GM18867 (cell line): ENCODE measurements at regions not wholly inside any gene's neighbourhood (a gene's known extent, or its start where the extent isn't known, plus 50 kb on each side); places are given as distances from the start of the nearest gene placed in this dataset.

ENCODE experiments used
- ATAC-seq: cut with Tn5 transposase; IDR thresholded peaks from one replicate; pipeline ENCODE4 v1.9.1; 2021; ENCODE audit warnings: mild to moderate bottlenecking, moderate library complexity; ENCODE audit not compliant: unreplicated experiment

DNA sequence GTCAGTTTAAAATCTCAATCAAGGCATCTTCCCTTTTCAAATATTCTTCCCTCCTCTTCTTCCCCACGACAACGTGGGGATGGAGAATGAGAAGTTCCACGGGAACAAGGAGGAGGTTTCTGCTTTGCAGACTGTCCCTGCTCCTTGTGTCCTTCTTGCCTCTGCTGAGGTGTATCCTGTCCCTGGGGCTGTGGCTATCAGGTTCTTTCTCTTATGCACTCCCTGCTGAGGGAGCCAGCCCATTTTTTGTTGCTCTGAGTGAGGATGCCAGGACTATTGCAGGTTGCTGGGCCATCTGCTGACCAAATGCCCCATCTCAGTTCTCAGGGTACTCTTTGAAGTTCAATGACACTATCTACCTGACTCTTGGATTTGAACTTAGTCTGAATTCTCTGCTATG is 533.6 kb downstream of the RNF144B start:
- no peak for ATAC-seq

DNA sequence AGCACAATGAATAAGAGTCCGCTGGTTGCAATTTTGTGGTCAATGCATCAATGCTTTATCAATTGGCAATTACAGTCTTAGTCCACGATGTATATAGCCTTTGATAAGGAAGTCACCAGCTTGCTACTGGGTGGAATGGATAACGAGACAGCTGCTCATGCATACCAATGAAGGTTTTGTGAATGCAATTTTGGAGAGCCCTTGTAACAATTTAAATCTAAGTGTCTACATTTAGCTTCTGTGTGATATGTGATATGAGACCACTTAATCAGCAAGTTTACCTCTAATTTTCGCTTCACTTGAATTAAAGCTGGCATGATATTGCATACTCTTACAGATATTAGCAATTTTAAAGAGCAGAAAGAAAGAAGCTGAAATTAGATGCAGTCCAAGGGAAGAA is 543.9 kb downstream of the RNF144B start:
- no peak for ATAC-seq

- ATAC-seq = no peak
Measured at GRCh38 chr6:18958146-18958545, 571.0 kb downstream of the RNF144B start.

GRCh38 chr6:18961566-18961965 is 574.4 kb downstream of the RNF144B start:
- ATAC-seq = no peak

DNA sequence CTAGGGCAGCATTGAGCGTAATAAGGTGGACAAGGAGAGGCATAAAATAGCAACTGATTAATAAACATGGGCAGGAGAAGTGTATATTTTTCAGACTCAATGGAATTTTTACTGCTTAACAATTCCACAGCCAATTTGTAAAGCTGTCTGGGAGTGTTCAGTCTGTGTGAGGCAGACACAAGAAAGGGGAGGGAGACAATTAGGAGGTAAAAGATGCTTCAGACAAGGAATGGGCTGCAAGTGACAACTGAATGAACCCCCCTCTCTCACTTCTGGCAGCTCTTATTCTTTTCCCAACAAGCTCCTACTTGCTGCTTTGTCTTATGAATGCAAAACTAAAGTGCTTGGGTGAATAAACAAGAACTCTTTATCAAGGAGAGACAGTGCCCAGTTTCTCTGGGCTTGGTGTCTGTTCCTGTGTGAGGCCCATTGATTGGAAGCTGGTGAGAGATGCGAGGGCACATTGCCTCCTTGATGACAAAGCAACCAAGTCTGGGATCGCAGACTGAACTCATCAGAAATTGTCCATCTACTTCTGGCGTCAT is 575.3 kb downstream of the RNF144B start:
- no peak for ATAC-seq

GRCh38 chr6:18963439-18963838 is 576.3 kb downstream of the RNF144B start:
- no peak for ATAC-seq

DNA sequence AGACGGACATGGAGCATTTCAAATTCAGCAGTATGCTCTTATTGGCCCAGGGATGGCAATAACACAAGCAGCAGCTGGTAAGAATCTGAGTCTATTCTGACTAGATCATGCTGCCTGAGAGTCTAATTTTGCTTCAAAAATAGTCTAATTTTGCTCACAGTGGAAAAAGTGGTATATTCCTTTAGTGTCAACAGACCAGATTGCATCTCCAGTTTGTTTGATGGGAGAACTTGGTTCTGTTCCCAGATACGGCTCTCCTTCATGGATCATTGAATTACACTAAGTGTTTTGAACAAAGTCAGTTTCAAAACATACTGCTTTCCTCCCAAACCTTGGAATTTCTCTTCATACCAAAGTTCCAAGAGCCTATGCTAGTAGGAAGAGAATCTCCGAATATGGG is 586.1 kb downstream of the RNF144B start:
- ATAC-seq = no peak

- ATAC-seq = no peak
Measured at GRCh38 chr6:18976091-18976490, 588.9 kb downstream of the RNF144B start.

DNA sequence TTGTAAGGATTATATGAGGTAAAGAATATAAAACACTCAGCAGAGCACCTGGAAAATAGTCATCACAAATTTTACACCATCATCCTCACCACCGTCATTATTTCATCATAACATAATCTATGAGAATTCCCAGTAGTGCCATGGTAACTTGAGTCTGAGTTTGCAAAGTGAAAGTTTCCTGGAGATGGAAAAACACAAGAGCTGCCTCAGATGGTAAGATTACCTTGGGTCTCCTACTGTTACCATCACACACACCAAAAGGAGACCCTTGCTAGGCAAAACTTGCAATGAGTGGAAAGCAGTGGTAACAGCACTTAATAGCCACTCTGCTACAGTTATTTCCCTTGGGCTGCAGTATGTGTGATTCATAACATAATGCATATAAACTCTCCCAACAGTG is 589.8 kb downstream of the RNF144B start:
- no peak for ATAC-seq

GRCh38 chr6:18978337-18979128 is 591.4 kb downstream of the RNF144B start:
- no peak for ATAC-seq

DNA sequence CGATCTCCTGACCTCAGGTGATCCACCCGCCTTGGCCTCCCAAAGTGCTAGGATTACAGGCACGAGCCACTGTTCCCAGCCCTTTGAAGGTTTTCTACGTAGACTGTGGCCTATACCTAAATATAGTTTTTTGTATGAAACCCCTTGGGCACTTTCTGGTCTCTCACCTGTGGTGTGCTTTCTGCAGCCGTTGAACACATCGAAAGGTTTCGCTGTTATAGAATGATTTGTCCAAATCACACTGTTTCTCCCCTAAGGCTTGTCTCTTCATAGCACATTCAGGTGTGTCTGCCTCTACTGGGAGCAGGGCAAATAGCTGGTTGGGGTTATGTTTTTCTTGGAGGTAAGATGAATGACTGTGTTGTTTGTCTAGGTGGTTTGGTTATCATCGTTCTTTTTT is 597.9 kb downstream of the RNF144B start:
- ATAC-seq = no peak

GRCh38 chr6:18985996-18986395 is 598.8 kb downstream of the RNF144B start:
- no peak for ATAC-seq

DNA sequence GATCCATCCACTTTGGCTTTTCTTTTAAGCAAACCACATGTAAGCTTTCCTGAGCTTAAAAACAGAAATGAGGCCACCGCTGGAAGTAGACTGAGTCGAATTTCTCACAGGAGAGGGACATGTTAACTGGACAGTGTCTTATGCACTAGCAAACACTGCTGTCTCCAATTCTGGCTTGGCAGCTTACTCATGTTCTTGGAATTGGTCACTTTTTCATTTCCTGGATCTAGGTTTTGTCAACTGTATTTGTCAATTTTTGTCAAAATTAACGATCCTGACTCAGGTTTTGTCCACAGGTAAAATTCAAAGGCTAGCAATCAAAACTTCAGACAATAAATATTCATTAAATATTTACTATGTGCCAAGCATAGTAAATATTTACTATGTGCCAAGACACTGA is 601.5 kb downstream of the RNF144B start:
- no peak for ATAC-seq

- ATAC-seq = peak; percentile 95
Measured at GRCh38 chr6:18990059-18990978, 603.2 kb downstream of the RNF144B start.

- ATAC-seq = peak; percentile 99
Measured at GRCh38 chr6:18997375-18997826, 610.3 kb downstream of the RNF144B start.

DNA sequence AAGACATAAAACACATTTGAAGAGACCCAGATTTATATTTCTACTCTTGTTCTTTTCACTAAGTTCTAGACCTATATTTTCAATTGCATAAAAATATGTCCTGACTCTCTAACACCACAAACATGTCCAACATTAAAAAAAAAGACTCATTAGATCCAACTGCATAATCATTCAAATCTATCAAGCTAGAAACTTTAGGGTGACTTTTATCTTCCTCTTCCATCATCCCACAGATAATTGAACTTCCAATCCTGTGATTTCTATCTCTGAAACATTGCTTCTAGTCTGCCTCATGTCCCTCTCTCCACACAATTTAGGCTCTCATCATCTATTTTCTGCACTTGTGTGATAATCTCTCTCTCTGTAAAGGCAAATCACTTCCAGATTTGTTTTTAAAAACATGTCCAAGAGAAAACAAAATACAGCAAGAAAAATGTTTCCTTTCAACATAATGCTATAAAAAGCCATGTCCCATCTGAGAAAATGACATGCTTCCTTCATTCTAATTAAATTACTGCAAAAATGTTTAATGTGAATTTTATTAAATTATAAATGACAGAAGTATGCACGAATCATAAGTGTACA is 615.9 kb downstream of the RNF144B start:
- ATAC-seq = no peak

DNA sequence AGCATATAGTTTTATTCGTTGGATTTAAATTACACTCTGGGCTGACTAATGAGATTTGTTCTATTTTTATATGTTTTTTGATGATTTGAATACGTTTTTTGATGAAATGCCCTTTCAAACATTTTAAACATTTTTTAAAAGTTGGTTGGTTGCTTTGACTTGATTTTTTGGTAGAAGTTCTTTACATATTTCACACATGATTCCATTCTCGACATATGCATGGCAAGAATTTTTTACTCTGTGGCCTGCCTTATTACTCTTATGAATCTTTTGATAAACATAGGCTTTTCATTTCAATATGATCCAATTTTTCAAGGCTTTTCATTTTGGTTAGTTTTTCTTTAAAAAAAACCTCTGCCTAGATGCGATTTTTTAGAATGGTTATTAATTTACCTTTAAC is 617.0 kb downstream of the RNF144B start:
- ATAC-seq = no peak

GRCh38 chr6:19009769-19010168 is 622.6 kb downstream of the RNF144B start:
- no peak for ATAC-seq

- no peak for ATAC-seq
Measured at GRCh38 chr6:19013026-19013705, 626.0 kb downstream of the RNF144B start.

DNA sequence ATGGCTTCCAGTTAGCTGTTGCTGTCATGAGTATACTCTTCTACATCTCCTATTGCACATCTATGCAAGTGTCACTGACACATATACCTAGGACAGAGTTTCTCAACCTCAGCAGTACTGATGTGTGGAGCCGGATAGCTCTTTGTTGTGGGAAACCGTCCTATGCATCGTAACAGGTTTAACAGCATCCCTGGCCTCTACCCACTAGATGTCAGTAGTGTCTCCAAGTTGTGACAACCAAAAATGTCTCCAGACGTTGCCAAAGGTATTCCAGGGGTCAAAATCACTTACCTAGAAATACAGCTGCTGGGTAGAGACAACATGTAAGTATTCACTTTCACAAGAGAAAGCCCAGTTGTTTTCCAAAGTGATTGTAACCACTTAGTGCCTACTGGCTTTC is 637.6 kb downstream of the RNF144B start:
- ATAC-seq = no peak

- no peak for ATAC-seq
Measured at GRCh38 chr6:19028201-19028600, 641.1 kb downstream of the RNF144B start.
